ENCODE measurements at regions not wholly inside any gene's neighbourhood (a gene's known extent, or its start where the extent isn't known, plus 50 kb on each side); places are given as distances from the start of the nearest gene placed in this dataset.

- TF ChIP-seq ZNF225 (CRISPR knock-in tag; IDR thresholded peaks at IDR 0.05) (no peak), TCF7 (IDR thresholded peaks at IDR 0.05; ENCODE audit: low read depth) (no peak), ZNF576 (CRISPR knock-in tag; IDR thresholded peaks at IDR 0.05) (no peak), NR1H2 (CRISPR knock-in tag; IDR thresholded peaks at IDR 0.05; ENCODE audit: borderline replicate concordance, low read depth) (no peak), FOXP4 (CRISPR knock-in tag; IDR thresholded peaks at IDR 0.05) (no peak), CERS6 (CRISPR knock-in tag; IDR thresholded peaks at IDR 0.05) (no peak), MIXL1 (CRISPR knock-in tag; IDR thresholded peaks at IDR 0.05) (no peak), REXO4 (CRISPR knock-in tag; IDR thresholded peaks at IDR 0.05; ENCODE audit: borderline replicate concordance) (no peak), CHD4 (IDR thresholded peaks at IDR 0.05; ENCODE audit: borderline replicate concordance, low read length) (no peak), ZBTB21 (CRISPR knock-in tag; IDR thresholded peaks at IDR 0.05) (no peak), CHD2 (IDR thresholded peaks at IDR 0.05; ENCODE audit: low read depth, low read length) (no peak), HNRNPL (IDR thresholded peaks at IDR 0.05; ENCODE audit: low read depth, low read length) (no peak)
Observed at GRCh38 chr1:238787471-238787870, 598.9 kb upstream of the CHRM3 start (continued).

DNA sequence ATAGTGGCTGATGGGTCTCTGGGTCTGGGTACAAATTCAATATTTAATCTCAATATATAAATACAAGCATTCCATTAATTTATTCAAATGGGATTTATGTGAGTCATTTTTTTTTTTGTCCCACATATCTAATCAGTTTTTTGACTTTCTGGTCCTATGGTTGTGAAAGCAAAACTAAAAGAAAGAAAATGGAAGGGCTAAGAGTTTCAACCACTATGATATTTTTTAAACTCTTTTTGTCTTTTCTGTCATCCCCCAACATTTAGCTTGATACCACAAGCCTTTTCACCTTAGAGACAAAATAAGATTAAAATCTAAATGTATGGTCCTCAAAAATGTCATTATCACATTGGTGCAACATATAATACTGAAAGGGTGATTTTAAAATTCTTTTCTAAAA lies 602.7 kb upstream of the CHRM3 start:
- intact Hi-C loops (cut with micrococcal nuclease; ENCODE audit: unreplicated experiment): no loop called here
- TF ChIP-seq ZNF546 (CRISPR knock-in tag; conservative IDR thresholded peaks at IDR 0.05): no peak
- no peak for TF ChIP-seq IRF1 (CRISPR knock-in tag; IDR thresholded peaks at IDR 0.05; ENCODE audit: low read depth)
- TF ChIP-seq HOMEZ (CRISPR knock-in tag; IDR thresholded peaks at IDR 0.05; ENCODE audit: low read depth): no peak
- TF ChIP-seq MAF1 (CRISPR knock-in tag; IDR thresholded peaks at IDR 0.05; ENCODE audit: borderline replicate concordance): no peak
- TF ChIP-seq, protein P1, sequence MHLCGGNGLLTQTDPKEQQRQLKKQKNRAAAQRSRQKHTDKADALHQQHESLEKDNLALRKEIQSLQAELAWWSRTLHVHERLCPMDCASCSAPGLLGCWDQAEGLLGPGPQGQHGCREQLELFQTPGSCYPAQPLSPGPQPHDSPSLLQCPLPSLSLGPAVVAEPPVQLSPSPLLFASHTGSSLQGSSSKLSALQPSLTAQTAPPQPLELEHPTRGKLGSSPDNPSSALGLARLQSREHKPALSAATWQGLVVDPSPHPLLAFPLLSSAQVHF (CRISPR knock-in tag; IDR thresholded peaks at IDR 0.05): no peak
- TF ChIP-seq MAFF (IDR thresholded peaks at IDR 0.05; ENCODE audit: low read depth, low read length): no peak
- no peak for TF ChIP-seq SALL2 (CRISPR knock-in tag; IDR thresholded peaks at IDR 0.05)
- no peak for TF ChIP-seq ZNF256 (CRISPR knock-in tag; conservative IDR thresholded peaks at IDR 0.05)
- TF ChIP-seq FOXK2 (IDR thresholded peaks at IDR 0.05): no peak

More for the DNA sequence above, 602.7 kb upstream of the CHRM3 start:
- in situ Hi-C loops (cut with HindIII; ENCODE audit: extremely low pct_ligation_motif_present, low pct_unique_long_range_greater_than_20kb): no loop called here
- no peaks in the 10 kb centered on the region for H3K36me3 ChIP-seq (replicated peaks in 1 of 2; ENCODE audit: control insufficient read depth in 1 of 2, insufficient read depth in 2 of 2, low read length in 2 of 2)
- BruUV-seq (replicated peaks): no TSS peak
- H3K79me2 ChIP-seq (ENCODE audit: insufficient read depth, low read length): no peaks in the 10 kb centered on the region
- no peaks in the 10 kb centered on the region for H4K20me1 ChIP-seq (ENCODE audit: insufficient read depth, low read length)
- FAIRE-seq: no peak
- no peak overlapping the region for H3K27ac ChIP-seq (ENCODE audit: extremely low read length, insufficient read depth, low read length)
- H3K4me3 ChIP-seq (replicated peaks in 1 of 3; ENCODE audit: insufficient read depth in 1 of 3, low read depth in 2 of 3, low read length in 3 of 3): no peak overlapping the region
- H3K27me3 ChIP-seq (ENCODE audit: control insufficient read depth in 1 of 2, insufficient read depth in 2 of 2, low read length in 2 of 2): no peaks in the 10 kb centered on the region
- POLR2A ChIA-PET: no interaction called here
- no peak overlapping the region for H2AFZ ChIP-seq (ENCODE audit: low read length)
- DNase-seq (ENCODE audit: low spot score): no peak
- H3K9me3 ChIP-seq (ENCODE audit: low read length): peaks cover 81% of the 10 kb centered on the region
- no peak overlapping the region for H3K4me2 ChIP-seq (ENCODE audit: low read depth, low read length)
- no peak for ATAC-seq
- no peaks in the 10 kb centered on the region for H3K4me1 ChIP-seq (ENCODE audit: insufficient read depth, low read length)
- CTCF ChIA-PET (ENCODE audit: low intra/inter-chr PET ratio, low total read pairs): no interaction called here
- H3K9ac ChIP-seq (ENCODE audit: insufficient read depth, low read depth, low read length): no peak overlapping the region
